GM12878 (cell line): ENCODE measurements at regions not wholly inside any gene's neighbourhood (a gene's known extent, or its start where the extent isn't known, plus 50 kb on each side); places are given as distances from the start of the nearest gene placed in this dataset.

Experiments
- ATAC-seq: fragments of 200-7000 bp; cut with Tn5 transposase; 3 replicates; pipeline ENCODE4 v1.9.1; 2020; ENCODE audit warnings: mild to moderate bottlenecking, moderate library complexity
- BruUV-seq: library from RNA; stranded (reverse); fragments of 400-500 nt; replicated peaks from 2 replicates; lab custom pipeline; 2021; lab: Mats Ljungman, UMichigan
- CTCF ChIA-PET: fragments of 300-600 bp; sonication (Branson Sonifier 250); formaldehyde crosslinking; extraction: SDS; loops from one replicate; lab custom pipeline; 2021; ENCODE audit warnings: inconsistent platforms; lab: Yijun Ruan, JAX
- POLR2A ChIA-PET: fragments of 350-600 bp; formaldehyde crosslinking; extraction: SDS; loops from one replicate; lab custom pipeline; 2021; ENCODE audit warnings: inconsistent platforms; lab: Charles Lee
- RAD21 ChIA-PET: fragments of 300-600 bp; sonication (Branson Sonifier 250); formaldehyde crosslinking; loops from one replicate; lab custom pipeline; 2023; ENCODE audit warnings: antibody characterized with exemption; ENCODE audit not compliant: unreplicated experiment; lab: Charles Lee
- SMC1A ChIA-PET: fragments of 300-600 bp; sonication (Branson Sonifier 250); formaldehyde crosslinking; loops from one replicate; lab custom pipeline; 2023; ENCODE audit not compliant: unreplicated experiment, uncharacterized antibody; lab: Charles Lee
- DNase-seq: peaks from one replicate; pipeline ENCODE4 v3.0.0-alpha.2; 2011; ENCODE audit warnings: low read depth, low spot score
- FAIRE-seq: peaks from 3 replicates; lab custom pipeline; 2011; peaks lifted over from hg19 to GRCh38; lab: Jason Lieb, UNC
- H2AFZ ChIP-seq: 2 replicates; pipeline ENCODE4 v1.6.0; 2011; ENCODE audit warnings: low read depth, low read length, control low read depth; ENCODE audit not compliant: control insufficient read depth
- H3K27ac ChIP-seq: 2 replicates; pipeline ENCODE4 v1.5.1; 2011; ENCODE audit warnings: control low read depth; ENCODE audit not compliant: control insufficient read depth, insufficient read depth
- H3K27me3 ChIP-seq, 2 experiments: replicated peaks in 1 of 2; 2 replicates each; pipeline versions ENCODE4 v1.6.0 to v1.6.1; 2011; ENCODE audit warnings: low read length in 1 of 2; ENCODE audit not compliant: control insufficient read depth in 2 of 2, insufficient read depth in 2 of 2
- H3K36me3 ChIP-seq, 2 experiments: 2 replicates each; pipeline ENCODE4 v1.5.1; 2011; ENCODE audit warnings: low read length in 1 of 2; ENCODE audit not compliant: control insufficient read depth in 2 of 2, insufficient read depth in 2 of 2
- H3K4me1 ChIP-seq: 2 replicates; pipeline ENCODE4 v1.6.1; 2011; ENCODE audit warnings: mild to moderate bottlenecking, low read length, moderate library complexity, mixed read lengths; ENCODE audit not compliant: control insufficient read depth, insufficient read depth
- H3K4me2 ChIP-seq: 2 replicates; pipeline ENCODE4 v1.6.0; 2011; ENCODE audit warnings: control low read depth; ENCODE audit not compliant: control insufficient read depth, insufficient read depth
- H3K4me3 ChIP-seq: fragments of 200-600 bp; sonication (generic); 2 replicates; pipeline ENCODE4 v1.5.1; 2016
- H3K79me2 ChIP-seq: 2 replicates; pipeline ENCODE4 v1.6.0; 2011; ENCODE audit warnings: low read length; ENCODE audit not compliant: control insufficient read depth, insufficient read depth
- H3K9ac ChIP-seq: 2 replicates; pipeline ENCODE4 v1.8.0; 2011; ENCODE audit warnings: low read length, control low read depth, mixed read lengths; ENCODE audit not compliant: control insufficient read depth, insufficient read depth
- H3K9me3 ChIP-seq: replicated peaks from 3 replicates; pipeline ENCODE4 v1.5.1; 2011; ENCODE audit warnings: mild to moderate bottlenecking, low read length; ENCODE audit not compliant: control insufficient read depth, insufficient read depth
- H4K20me1 ChIP-seq: 2 replicates; pipeline ENCODE4 v1.6.0; 2011; ENCODE audit not compliant: control insufficient read depth, insufficient read depth
- FOS ChIP-seq: IDR thresholded peaks from 3 replicates; pipeline ENCODE4 v1.6.1; 2011; ENCODE audit warnings: borderline replicate concordance; ENCODE audit not compliant: insufficient read length; ENCODE audit errors: extremely low read depth
- SREBF1 ChIP-seq: IDR thresholded peaks from 2 replicates; pipeline ENCODE4 v1.6.1; 2012; ENCODE audit warnings: mild to moderate bottlenecking, low read length
- ZNF687 ChIP-seq: fragments of 450-650 bp; IDR thresholded peaks from 2 replicates; pipeline ENCODE4 v1.6.1; 2017; ENCODE audit warnings: mild to moderate bottlenecking, moderate library complexity
- WGBS: methylation state at CpG from one replicate; pipeline ENCODE4 v1.1.6; 2016; ENCODE audit warnings: low lambda C conversion rate; ENCODE audit not compliant: insufficient replicate concordance, insufficient coverage; ENCODE audit errors: missing lambda C conversion rate; 5-methylcytosine and 5-hydroxymethylcytosine counted together
- in situ Hi-C: fragments of 300-500 bp; cut with MboI; formaldehyde crosslinking; loops from 9 replicates; pipeline ENCODE4 v1.14.3; 2018; ENCODE audit warnings: mixed read lengths
- intact Hi-C: fragments of 100-400 bp; cut with micrococcal nuclease; formaldehyde crosslinking; loops from one replicate; pipeline ENCODE4 v1.14.2; 2022; ENCODE audit not compliant: unreplicated experiment

GRCh38 chr7:106482091-106482490 lies 178.9 kb downstream of the CCDC71L start:
- Histone ChIP-seq H2AFZ (no peak overlapping the region), H3K9me3 (no peaks in the 10 kb centered on the region), H3K4me1 (peaks cover 11% of the 10 kb centered on the region), H4K20me1 (no peaks in the 10 kb centered on the region), H3K36me3 (no peaks in the 10 kb centered on the region), H3K79me2 (no peaks in the 10 kb centered on the region), H3K4me3 (no peak overlapping the region), H3K9ac (no peak overlapping the region), H3K27me3 (no peaks in the 10 kb centered on the region), H3K4me2 (no peak overlapping the region), H3K27ac (no peak overlapping the region)
- ChIA-PET RAD21 (interaction anchor here (1.9 kb wide), 1 partner anchor 18 kb away, joined by 5 read pairs; no protein-coding TSS in a partner anchor), POLR2A (no interaction called here), CTCF (interaction anchor here (0.6 to 1.7 kb wide), 4 partner anchors 18 to 314 kb away, joined by 3 to 4 read pairs (median 4); no protein-coding TSS in a partner anchor), SMC1A (interaction anchor here (1.8 kb wide), 1 partner anchor 20 kb away, joined by 7 read pairs; no protein-coding TSS in a partner anchor)
- in situ Hi-C loops (no loop called here), intact Hi-C loops (no loop called here)
- FAIRE-seq (no peak), DNase-seq (no peak), ATAC-seq (no peak)
- TF ChIP-seq FOS (no peak), ZNF687 (no peak), SREBF1 (no peak)
- WGBS: 87% methylated on average over 4 of the region's 4 CpGs
- BruUV-seq: no TSS peak
